Peyer's patch (tissue), 4 donors: ENCODE measurements at regions not wholly inside any gene's neighbourhood (a gene's known extent, or its start where the extent isn't known, plus 50 kb on each side); places are given as distances from the start of the nearest gene placed in this dataset.

ENCODE experiments used
- POLR2A ChIP-seq, 2 donors: fragments of 450-650 bp; IDR thresholded peaks; one replicate each; pipeline ENCODE4 v1.5.1; 2017; ENCODE audit warnings: antibody characterized with exemption in 2 of 2, mild to moderate bottlenecking in 2 of 2, moderate library complexity in 2 of 2
- TF ChIP-seq, protein P1 (sequence below), 6 experiments: fragments of 450-650 bp in 4 of 6; fragments of 200-600 bp in 2 of 6; sonication (generic) in 1 of 6; IDR thresholded peaks; one replicate each; pipeline ENCODE4 v1.5.1; 2017 to 2019; ENCODE audit warnings: antibody characterized with exemption in 6 of 6, mild to moderate bottlenecking in 3 of 6, moderate library complexity in 1 of 6

DNA sequence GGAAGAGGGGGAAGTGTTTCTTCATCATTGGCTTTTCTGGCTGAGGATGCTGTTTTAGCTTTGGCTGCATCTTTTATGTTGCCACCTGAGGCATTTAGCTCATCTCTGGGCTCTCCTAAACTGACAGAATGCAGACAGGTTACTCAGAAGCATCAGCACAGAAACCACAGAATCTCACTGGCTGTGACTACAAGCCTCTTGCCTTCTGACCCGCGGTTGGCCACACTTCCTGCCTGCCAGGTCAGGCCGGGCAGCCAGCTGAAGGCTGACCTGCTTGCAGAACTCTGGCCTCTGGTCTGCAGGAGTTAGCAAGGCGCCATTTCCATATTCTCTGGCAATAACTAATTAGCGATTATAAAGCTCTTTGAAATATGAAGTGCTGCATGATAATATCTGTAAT, 366.5 kb downstream of the MID1IP1 start:
- TF ChIP-seq POLR2A (IDR thresholded peaks at IDR 0.05) = no peak
- TF ChIP-seq, protein P1, sequence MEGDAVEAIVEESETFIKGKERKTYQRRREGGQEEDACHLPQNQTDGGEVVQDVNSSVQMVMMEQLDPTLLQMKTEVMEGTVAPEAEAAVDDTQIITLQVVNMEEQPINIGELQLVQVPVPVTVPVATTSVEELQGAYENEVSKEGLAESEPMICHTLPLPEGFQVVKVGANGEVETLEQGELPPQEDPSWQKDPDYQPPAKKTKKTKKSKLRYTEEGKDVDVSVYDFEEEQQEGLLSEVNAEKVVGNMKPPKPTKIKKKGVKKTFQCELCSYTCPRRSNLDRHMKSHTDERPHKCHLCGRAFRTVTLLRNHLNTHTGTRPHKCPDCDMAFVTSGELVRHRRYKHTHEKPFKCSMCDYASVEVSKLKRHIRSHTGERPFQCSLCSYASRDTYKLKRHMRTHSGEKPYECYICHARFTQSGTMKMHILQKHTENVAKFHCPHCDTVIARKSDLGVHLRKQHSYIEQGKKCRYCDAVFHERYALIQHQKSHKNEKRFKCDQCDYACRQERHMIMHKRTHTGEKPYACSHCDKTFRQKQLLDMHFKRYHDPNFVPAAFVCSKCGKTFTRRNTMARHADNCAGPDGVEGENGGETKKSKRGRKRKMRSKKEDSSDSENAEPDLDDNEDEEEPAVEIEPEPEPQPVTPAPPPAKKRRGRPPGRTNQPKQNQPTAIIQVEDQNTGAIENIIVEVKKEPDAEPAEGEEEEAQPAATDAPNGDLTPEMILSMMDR (IDR thresholded peaks at IDR 0.05) = no peak
